ENCODE measurements at regions not wholly inside any gene's neighbourhood (a gene's known extent, or its start where the extent isn't known, plus 50 kb on each side); places are given as distances from the start of the nearest gene placed in this dataset.
A peak's percentile ranks its signal among the peaks of the same experiment; 100 is the strongest.
"Not testable (repeated sequence)": the region's sequence is repeated elsewhere in the genome, so short reads cannot be mapped to it uniquely, and the experiment has no call there.

DNA sequence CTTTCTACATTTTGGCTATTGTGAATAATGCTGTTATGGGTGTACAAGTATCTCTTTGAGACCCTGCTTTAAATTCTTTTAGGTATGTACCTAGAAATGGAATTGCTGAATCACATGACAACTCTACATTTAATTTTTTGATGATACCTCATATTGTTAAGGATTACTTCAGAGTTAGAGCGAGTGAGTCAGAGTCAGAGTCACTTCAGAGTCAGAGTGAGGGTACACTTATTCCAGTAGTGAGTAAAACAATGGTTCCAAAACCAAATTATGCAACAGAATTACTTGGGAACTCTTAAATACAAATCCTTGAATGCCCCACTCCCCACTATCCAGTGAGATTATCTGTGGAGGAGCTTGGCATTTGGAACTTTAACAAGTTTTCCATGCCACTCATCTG is 50.3 kb upstream of the SNRK start:
- DNase-seq, result no peak

DNA sequence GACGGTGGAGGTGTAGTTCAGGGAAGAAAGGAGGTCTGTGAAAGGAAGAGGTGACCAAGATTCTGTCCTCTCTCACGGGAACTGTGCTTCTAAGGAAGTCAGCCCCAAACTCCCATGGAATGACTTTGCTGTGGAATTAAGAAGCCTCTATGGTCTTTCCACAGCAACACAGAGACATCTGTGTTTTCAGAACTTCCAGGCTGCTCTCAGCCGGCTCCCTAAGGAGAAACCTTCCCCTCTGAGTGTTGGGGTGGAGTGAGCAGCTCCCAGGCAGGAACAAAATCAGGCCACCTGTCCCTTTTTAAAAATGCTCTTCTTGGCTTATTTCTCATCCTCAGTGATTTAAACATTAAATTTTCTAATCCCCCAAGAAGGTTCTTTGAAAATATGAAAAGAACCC is 53.3 kb upstream of the SNRK start:
- DNase-seq, result no peak

DNA sequence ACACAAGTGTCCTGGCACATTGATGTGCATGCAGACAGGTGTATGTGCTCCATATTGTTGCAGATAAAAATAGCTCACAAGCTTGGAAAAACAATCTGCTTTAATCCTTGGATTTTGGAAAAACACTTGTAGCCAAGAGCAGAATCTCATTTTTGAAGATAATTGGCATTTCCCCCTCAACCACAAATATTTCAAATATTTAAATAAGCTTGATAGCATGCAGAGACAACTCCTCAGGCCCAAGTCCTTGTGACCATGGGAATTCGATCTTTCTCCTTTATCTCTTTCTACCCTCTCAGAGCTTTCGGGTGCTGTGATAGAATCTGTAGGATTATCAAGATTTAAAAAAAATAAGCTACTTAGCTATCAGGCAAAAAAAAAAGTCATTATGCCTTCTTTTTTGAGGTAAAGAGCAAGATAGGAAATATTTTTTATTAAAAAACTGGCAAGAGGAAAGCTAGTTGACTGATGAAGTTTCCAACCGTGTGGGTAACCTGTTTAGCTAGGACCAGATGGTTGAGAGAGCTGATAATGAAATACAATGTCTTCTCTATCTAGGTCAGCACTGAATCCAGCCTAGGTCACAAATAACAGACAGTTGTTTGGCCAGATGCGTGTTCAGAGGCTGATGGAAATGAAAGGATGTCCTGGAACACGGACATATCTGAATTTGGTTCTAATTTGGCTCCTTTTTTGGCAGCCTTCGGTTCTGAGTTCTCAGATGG is 54.9 kb upstream of the SNRK start:
- DNase-seq, result no peak

DNA sequence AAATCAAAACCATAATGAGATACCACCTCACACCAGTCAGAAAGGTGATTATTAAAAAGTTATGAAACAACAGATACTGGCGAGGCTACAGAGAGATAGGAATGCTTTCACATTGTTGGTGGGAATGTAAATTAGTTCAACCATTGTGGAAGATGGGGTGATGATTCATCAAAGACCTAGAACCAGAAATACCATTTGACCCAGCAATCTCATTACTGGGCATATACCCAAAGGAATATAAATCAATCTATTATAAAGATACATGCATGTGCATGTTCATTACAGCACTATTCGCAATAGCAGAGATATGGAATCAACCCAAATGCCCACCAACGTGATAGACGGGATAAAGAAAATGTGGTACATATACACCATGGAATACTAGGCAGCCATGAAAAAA is 56.5 kb upstream of the SNRK start:
- not testable (repeated sequence) for DNase-seq

DNA sequence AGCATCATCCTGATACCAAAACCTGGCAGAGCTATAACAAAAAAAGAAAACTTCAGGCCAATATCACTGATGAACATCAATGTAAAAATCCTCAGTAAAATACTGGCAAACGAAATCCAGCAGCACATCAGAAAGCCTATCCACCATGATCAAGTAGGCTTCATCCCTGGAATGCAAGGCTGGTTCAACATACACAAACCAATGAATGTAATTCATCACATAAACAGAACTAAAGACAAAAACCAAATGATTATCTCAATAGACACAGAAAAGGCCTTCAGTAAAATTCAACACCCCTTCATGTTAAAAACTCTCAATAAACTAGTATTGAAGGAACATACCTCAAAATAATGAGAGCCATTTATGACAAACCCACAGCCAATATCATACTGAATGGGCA is 58.7 kb upstream of the SNRK start:
- not testable (repeated sequence) for DNase-seq

DNA sequence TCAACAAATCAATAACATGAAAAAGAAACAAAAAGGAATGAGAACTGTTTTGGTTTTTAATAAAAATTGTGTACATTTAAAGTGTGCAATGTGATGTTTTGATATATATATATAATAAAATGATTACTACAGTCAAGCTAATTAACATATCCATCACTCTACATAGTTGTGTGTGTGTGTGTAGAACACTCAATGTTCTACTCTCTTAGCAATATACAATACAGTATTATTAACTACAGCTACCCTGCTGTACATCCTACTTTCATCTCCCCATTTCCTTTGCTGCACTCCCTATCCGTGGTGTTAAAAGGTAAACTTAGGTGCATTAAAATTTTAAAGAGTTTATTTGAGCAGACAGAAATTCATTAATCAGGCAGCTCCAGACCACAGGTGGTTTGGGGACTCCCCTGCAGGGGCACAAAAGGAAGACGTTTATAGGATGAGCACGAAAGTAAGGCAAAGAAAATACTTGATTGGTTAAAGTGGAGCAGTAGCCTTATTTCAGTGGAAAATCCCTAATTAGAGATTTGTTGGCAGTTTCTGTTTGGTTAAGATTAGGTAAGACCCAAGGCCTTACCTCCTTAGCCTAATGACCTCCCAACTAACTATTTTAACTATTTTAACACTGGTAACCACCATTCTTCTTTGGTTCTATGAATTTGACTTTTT is 61.8 kb upstream of the SNRK start:
- no peak for DNase-seq

DNA sequence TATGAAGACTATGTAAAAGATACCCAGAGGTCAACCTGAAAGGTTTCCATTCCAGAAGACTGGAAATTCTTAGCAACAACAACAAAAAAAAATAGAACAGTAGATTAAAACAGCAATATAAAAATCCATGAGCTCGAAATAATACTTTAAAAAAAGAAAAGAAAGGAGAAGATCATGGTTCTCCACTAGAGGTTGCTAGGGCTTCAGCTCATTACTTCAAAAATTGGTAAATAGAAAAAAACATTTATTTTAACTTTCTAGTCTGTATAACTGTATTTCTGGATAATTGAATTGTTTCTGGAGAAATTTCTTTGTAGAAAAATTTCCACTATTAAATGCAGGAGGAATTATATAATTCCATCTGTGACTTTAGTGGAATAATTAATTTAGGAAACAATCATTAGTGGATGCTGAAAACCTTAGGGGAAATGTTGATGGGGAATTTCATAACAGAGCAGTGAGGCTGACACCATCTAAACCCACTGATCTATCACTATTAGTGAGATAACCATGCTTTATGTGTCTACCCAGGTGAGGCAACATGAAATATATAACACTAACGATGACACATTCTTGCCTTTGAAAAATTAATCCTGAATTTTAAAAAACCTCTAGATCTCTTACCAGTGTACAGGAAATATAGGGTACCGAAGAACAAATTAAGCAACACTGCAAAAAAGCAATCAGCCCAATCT is 62.5 kb upstream of the SNRK start:
- peak; percentile 27 to 54 (median 42) for DNase-seq

DNA sequence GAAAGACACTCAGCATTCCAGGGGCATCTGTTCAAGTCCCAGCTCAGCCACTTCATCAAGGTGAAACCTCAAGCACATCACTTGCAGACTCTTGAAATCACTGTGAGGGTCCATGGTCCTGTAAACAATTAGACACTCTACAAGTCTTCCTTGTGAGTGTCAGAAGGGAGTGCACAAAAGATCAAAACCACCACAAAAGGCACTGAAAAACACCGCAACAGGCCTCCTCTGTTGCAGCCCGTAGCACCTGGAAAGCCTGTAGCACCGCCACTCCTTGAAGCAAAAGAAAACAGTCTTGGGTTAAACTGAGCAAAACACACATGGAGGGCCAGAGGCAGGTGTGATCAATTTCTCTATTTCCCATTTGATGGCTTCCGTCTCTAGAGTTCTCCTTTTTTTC is 63.8 kb upstream of the SNRK start:
- DNase-seq, result no peak

DNA sequence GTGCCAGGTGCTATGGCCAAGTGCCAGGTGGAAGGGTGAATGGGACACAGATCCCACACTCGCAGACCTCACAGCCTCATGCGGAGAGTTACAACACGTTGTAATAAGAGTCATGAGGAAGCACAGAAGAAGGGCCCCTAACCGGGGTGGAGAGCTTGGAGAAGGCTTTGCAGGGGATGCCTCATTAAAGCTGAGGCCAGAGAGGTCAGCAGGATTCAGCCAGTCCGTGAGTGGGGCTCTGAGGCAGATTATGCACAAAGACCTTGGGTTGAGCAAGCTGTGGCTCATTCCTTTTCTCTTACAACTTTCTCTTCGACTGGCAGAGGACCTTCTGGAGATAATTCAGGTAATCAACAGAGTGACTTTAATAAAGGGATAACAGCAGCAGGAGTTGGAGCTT is 65.3 kb upstream of the SNRK start:
- DNase-seq, result no peak

DNA sequence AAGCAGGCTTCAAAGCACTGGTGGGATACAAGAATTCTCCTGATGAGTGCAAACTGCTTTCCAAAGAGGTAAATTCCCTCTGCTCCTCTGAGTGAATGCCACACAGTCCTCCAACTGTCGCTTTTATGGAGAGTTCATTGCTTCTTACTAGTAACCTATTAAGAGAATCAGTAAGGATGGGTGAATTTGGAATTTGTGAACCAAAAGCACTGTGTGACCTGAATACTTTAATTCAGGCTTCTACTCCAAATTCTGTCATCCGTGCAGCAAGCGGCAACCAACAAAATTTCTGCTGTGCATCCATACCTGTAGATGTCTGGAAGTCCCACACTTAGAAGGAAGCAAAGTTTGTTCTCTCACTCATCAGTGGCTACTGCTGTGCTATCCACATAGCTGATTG is 66.7 kb upstream of the SNRK start:
- no peak for DNase-seq

DNA sequence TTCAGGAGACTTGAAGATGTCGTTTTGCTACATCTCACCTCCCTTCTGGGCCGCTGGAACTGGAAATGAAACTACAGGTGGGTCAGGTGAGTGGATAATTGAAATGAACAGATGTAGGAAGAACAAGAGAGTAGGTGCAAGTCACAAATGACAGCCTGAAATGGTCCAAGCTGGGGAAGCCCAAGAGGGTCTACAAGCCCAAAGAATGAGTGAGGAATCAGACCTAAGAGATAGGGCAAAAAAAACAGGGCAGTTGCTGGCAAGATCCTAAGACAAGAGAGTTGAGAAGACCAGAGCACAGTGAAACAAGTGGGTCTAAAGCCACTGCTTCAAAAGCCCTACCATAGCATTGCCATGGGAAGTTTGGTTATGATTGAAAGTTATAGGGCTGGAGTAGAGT is 67.4 kb upstream of the SNRK start:
- DNase-seq, result no peak

DNA sequence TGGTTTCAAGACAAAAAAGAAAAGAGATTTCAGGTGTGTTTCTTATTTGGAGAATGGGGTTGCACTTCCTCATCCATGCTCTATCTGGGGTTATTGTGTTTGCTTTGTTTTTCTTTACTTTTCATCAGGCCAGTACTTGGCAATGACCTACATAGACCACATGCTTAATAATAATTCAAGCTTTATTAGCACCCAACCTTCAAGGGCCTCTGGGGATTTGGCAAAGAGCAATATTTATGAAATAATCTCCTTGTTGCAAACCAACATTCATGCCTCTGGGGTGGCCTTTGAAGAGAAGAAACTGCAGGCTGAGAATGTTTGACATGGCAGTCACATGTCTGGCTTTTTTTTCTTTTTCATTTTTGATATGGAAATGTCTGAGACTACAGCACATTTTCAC is 68.2 kb upstream of the SNRK start:
- no peak for DNase-seq

DNA sequence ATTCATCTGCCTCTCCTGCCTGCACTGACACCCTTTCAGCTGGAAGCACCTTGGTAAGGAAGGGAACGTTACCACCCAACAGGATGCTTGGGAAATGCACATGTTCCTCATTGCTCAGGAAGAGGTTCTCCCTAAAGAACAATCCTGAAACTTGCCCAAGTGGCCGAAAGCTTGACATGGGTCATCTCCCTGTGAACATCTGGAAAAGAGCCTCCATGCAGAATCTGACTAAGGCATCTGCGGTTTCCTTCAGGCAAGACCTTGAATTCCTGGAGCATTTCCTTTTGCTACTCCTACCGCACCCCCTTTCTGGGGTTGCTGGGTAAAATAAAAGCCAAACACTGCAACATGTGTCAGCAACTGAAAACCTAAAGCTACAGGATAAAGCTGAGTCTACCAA is 68.7 kb upstream of the SNRK start:
- DNase-seq, result no peak

DNA sequence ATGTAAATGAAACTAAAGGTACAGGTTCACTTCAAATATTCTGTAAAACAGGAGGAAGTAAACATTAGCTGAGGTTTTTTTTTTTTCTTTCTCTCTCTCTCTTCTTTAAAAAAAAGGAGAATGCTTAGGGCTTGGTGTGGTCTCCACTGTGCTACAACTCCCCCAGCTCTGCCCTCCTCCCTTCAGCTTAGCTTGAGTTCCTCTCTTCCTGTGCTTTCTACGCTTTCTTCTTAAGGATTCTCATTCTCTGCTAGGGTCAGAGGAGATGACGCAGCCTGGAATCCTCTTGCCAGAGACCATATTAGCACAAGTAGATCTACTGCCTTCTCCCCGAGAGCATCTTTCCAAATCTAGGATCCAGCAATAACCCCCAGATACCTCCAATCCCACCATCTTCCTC is 69.1 kb upstream of the SNRK start:
- DNase-seq, result no peak

DNA sequence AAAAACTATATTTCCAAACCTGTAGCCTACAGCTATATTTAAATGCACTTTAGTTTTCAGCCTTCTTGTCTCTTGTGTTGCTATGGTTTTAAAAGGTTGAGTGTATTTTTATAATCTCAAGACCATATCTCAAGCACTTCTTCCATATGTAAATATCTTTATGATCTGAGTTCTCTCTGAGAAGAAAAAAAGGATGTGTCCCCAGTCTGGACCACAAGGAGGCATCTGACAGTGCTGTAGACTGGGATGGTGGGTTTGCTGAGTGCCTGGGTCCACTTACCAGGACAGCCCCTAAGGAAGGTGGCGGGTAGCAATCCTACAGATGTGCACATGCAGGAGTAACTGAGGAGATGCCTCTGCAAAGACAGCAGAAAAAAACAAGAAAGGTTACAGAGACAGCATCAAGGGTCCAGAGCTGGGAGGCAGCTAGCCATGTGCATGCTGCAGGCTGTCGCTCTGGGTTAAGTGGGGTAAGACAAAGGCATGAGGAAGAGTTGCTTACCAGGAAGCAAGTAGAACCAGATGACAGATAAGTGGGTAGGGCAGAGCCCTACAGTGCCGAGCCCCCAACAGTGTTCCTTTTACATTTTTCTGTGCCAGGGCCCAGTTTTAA is 70.6 kb upstream of the SNRK start:
- no peak for DNase-seq

DNA sequence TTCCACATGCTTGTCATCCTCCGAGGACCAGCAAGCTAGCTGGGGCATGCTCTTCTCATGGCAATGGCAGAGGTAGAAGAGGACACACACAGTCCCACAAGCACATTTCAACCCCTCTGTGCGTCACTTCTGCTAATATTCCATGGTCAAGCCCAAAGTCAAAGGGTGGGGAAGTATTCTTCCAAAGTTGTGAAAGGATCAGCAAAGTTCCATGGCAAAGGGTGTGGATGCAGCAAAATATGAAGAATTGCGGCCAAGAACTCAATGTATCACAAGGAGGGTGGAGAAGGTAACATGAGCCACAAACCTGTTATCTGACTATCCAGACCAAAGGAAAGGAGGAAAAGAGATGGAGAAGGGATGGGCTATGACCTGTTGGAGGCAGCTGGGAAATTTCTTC is 71.2 kb upstream of the SNRK start:
- DNase-seq, result no peak

DNA sequence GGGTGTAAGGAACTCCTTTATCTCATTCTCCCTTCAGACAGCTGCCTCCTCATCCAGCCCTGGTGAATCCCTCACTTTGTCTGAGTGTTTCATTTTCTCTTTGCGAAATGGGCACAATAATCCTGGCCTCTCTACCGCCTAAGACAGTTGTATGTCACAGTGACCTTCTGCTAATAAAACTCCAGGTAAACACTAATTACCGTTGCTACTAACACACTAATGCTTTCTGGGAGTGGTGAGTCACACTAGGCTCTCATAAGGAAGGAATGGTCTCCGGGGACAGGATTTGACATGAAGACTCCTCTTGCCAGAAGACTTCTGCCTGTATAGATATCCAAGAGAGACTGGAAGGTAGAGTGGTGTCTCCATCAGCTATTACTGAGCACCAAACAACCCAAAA is 71.7 kb upstream of the SNRK start:
- DNase-seq, result no peak

DNA sequence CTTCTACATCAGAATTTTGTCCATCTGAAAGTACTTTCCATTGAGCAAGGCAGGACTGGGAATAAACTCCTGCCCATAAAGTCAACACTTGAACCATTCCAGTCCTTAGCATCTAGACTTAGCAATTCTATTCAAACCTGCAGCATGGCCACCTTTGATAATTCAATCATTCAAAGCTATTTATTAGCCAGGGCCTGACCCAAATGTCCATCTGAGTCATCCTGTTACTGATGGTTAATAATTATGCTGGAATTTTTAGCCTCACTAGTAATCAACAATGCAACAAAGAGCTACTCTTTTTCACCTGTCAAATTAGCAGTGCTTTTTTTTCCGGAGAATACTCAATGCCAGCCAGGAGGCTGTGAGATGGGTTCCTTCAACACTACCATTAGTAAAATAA is 72.7 kb upstream of the SNRK start:
- no peak for DNase-seq

DNA sequence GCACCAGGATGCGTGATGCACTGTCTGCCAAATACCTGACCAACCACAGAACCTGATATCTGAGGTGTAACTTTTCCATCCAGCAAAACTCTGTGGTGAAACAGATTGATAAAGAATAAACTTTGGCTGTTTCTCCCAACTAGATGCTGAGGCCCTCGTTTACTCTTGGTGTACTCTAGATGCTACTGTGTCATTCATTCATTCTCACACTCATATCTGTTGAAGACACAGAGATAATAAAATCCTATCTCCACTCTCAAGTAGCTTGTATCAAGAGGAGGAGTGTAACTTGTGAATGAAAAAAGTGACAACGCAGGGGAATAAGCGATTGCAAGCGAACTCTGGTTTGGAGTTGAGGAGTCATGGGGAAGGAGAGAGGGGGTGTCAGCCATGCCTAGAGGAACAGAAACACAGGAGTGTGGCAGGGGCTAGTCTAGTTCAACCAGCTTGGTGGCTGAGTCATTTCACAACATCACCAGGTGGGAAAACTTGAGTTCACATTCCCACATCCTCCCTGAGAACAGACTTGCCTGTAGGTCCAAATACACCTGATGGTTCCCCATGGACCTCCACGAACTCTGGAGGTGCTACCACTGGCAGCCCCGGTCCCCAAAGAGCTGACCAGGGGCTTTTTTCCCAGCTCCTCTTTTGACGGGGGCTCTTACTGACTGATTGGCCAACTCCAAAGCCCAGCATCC is 73.3 kb upstream of the SNRK start:
- no peak for DNase-seq

DNA sequence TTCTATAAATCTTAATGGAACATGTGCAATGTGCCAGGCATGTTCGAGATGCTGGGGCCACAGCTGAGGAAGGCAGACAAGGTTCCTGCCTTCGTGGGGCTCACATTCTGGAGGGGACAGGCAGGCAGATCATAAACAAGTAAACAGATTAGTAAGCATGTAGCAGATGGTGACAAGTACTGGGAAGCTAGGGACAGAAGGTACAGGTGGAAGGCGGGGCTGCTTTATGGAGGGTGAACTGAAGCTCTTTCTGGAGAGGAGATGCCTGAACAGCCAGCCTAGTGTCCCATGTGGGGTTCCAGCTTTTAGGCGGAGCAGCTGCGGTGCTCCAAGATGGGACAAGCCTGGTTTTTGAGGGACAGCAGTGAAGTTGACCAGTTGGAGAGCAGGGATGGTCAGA is 74.7 kb upstream of the SNRK start:
- no peak for DNase-seq

DNA sequence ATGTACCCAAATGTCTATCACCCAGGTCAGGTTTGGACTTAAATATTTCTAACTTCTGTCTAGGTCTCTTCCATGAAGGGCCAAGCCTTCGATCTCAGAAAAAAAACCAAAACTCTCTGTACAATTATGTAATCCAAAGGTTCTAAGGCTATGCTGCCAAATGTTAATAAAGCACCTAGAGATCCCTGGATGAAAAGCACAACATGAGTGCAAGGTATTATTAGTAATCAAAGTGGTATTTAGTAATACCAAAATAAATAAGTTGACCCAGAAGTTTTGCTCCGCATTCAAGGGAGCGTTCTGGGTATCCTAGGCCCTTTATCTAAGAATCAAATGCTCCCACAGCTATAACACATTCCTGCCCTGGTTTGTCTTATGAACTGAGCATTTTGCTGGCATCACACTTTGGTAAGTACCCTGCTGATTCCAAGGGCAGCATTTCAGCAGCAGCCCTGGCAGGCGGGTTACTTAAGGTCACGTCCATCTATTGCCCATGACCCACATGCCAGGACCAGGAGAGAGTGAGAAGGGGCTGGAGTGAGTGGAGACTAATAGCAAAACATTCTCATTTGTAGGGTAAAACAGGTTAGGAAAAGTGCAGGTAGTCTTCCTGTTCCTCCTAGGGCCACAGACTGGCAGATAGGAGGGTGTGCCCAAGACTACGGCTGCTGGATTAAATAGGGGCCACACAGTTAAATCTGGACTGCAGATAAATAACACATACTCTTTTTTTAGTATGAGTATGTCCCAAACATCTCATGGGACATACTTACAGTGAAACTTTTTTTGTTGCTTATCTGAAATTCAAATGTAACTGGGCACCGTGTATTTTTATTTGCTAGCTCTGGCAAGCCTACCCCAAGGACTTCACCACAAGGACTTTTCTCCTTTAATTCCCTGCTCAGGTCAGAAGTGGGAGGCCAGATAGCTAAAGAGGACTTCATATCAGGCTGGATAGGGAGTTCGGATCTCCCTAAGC is 76.0 kb upstream of the SNRK start:
- no peak for DNase-seq

DNA sequence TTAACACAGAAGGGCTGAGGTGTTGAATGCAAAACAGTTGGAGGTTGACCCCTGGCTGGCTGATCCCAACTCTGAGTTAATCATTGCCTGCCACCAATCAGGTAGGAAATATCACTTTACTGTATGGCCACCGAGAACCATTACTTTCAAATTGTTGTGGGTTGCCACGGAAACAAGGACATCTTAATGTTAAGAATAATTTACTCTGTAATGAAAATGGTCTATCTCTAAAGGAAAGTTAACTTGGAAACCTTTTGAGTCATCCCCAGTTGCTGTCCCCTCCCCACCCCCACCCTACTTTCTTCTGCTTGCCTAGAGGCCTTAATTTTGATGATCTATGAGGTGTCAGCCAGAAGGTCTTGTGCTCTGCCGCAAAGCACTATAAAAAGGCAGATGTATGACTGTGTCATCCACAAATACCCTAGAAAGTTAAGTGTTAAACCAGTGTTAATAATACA is 78.7 kb upstream of the SNRK start:
- DNase-seq, result no peak

All from suppressor macrophage treated with lipopolysaccharide for 1 hour (primary cell).